OCI-M2 (cell line): ENCODE measurements at regions not wholly inside any gene's neighbourhood (a gene's known extent, or its start where the extent isn't known, plus 50 kb on each side); places are given as distances from the start of the nearest gene placed in this dataset.

Source experiments
- DNase-seq: peaks from one replicate; lab custom pipeline; 2025; ENCODE audit not compliant: unreplicated experiment; lab: John Stamatoyannopoulos, UW

- DNase-seq: no peak
Measured at GRCh38 chr9:129231022-129231739, 53.1 kb upstream of the IER5L start.

GRCh38 chr9:129230302-129230701 lies 52.2 kb upstream of the IER5L start:
- no peak for DNase-seq
